ENCODE measurements at regions not wholly inside any gene's neighbourhood (a gene's known extent, or its start where the extent isn't known, plus 50 kb on each side); places are given as distances from the start of the nearest gene placed in this dataset.
"Not testable (repeated sequence)": the region's sequence is repeated elsewhere in the genome, so short reads cannot be mapped to it uniquely, and the experiment has no call there.

- TF ChIP-seq POLR2AphosphoS5 (IDR thresholded peaks at IDR 0.05) (no peak), CTCF (IDR thresholded peaks at IDR 0.05) (no peak), POLR2A (IDR thresholded peaks at IDR 0.05; ENCODE audit: low read depth) (no peak), EP300 (IDR thresholded peaks at IDR 0.05) (no peak)
- Histone ChIP-seq H3K27me3 (peaks cover 0 to 68% (median 8%) of the 10 kb centered on the region in 4 donors), H3K27ac (replicated peaks in 1 of 4) (no peak overlapping the region), H3K4me1 (no peaks in the 10 kb centered on the region), H3K9me3 (no peaks in the 10 kb centered on the region), H3K36me3 (no peaks in the 10 kb centered on the region), H3K4me3 (no peak overlapping the region)
- DNase-seq (ENCODE audit: extremely low spot score) = no peak
- intact Hi-C loops (cut with DNase I) = no loop called here
- WGBS = 12% methylated on average over 27 of the region's 29 CpGs
These were observed 61.2 kb upstream of the CCL1 start for GRCh38 chr17:34423978-34424813.

GRCh38 chr17:34423315-34423714, 60.3 kb upstream of the CCL1 start:
- H3K4me3 ChIP-seq; intact Hi-C loops (cut with DNase I); DNase-seq (ENCODE audit: extremely low spot score); H3K36me3 ChIP-seq; H3K27ac ChIP-seq (replicated peaks in 1 of 4); H3K9me3 ChIP-seq; H3K4me1 ChIP-seq: not testable (repeated sequence)
- 86% methylated on average over 7 of the region's 7 CpGs for WGBS
- H3K27me3 ChIP-seq = peaks cover 0 to 74% (median 8%) of the 10 kb centered on the region in 4 donors

GRCh38 chr17:34420900-34421299, 57.9 kb upstream of the CCL1 start:
- Histone ChIP-seq H3K4me1 (no peaks in the 10 kb centered on the region), H3K4me3 (no peak overlapping the region), H3K9me3 (no peaks in the 10 kb centered on the region), H3K27ac (replicated peaks in 1 of 4) (no peak overlapping the region), H3K27me3 (peaks cover 0 to 76% (median 8%) of the 10 kb centered on the region in 4 donors), H3K36me3 (no peaks in the 10 kb centered on the region)
- TF ChIP-seq EP300 (IDR thresholded peaks at IDR 0.05) (no peak), POLR2AphosphoS5 (IDR thresholded peaks at IDR 0.05) (no peak), CTCF (IDR thresholded peaks at IDR 0.05) (no peak), POLR2A (IDR thresholded peaks at IDR 0.05; ENCODE audit: low read depth) (no peak)
- no peak for DNase-seq (ENCODE audit: extremely low spot score)
- intact Hi-C loops (cut with DNase I) = loop anchor here (1.0 kb wide), 1 partner anchor 217 kb away; no protein-coding TSS in a partner anchor
- 40% methylated on average over 3 of the region's 3 CpGs for WGBS

GRCh38 chr17:34420254-34420766, 57.3 kb upstream of the CCL1 start:
- Histone ChIP-seq H3K27ac (replicated peaks in 1 of 4) (no peak overlapping the region), H3K4me3 (no peak overlapping the region), H3K27me3 (peaks cover 0 to 76% (median 8%) of the 10 kb centered on the region in 4 donors), H3K9me3 (no peaks in the 10 kb centered on the region), H3K36me3 (no peaks in the 10 kb centered on the region), H3K4me1 (no peaks in the 10 kb centered on the region)
- no peak for DNase-seq (ENCODE audit: extremely low spot score)
- WGBS = 5% methylated on average over 6 of the region's 6 CpGs
- intact Hi-C loops (cut with DNase I) = loop anchor here (1.0 kb wide), 1 partner anchor 218 kb away; no protein-coding TSS in a partner anchor
- TF ChIP-seq EP300 (IDR thresholded peaks at IDR 0.05) (no peak), POLR2AphosphoS5 (IDR thresholded peaks at IDR 0.05) (no peak), CTCF (IDR thresholded peaks at IDR 0.05) (peak in 2 of 3 experiments; percentile 89 to 93), POLR2A (IDR thresholded peaks at IDR 0.05; ENCODE audit: low read depth) (no peak)

- no peaks in the 10 kb centered on the region for H3K36me3 ChIP-seq
- peaks cover 0 to 55% (median 0%) of the 10 kb centered on the region in 4 donors for H3K27me3 ChIP-seq
- no peak for DNase-seq (ENCODE audit: extremely low spot score)
- H3K9me3 ChIP-seq = no peaks in the 10 kb centered on the region
- no peak overlapping the region for H3K4me3 ChIP-seq
- H3K27ac ChIP-seq (replicated peaks in 1 of 4) = no peak overlapping the region
- no peaks in the 10 kb centered on the region for H3K4me1 ChIP-seq
- intact Hi-C loops (cut with DNase I) = no loop called here
- 84% methylated on average over 2 of the region's 2 CpGs for WGBS
- TF ChIP-seq POLR2AphosphoS5 (IDR thresholded peaks at IDR 0.05) = no peak
- TF ChIP-seq POLR2A (IDR thresholded peaks at IDR 0.05; ENCODE audit: low read depth) = no peak
- no peak for TF ChIP-seq CTCF (IDR thresholded peaks at IDR 0.05)
- no peak for TF ChIP-seq EP300 (IDR thresholded peaks at IDR 0.05)
These were observed 53.1 kb upstream of the CCL1 start for GRCh38 chr17:34416116-34416515.

All from esophagus muscularis mucosa (tissue), 4 donors.